IMR-90 (cell line): ENCODE measurements at regions not wholly inside any gene's neighbourhood (a gene's known extent, or its start where the extent isn't known, plus 50 kb on each side); places are given as distances from the start of the nearest gene placed in this dataset.

ENCODE experiments used
- ATAC-seq: fragments of 200-7000 bp; cut with Tn5 transposase; 2 replicates; pipeline ENCODE4 v1.9.1; 2020; ENCODE audit warnings: low read depth, mild to moderate bottlenecking, moderate library complexity
- BruUV-seq: library from RNA; stranded (reverse); fragments of 400-500 nt; replicated peaks from 2 replicates; lab custom pipeline; 2021; lab: Mats Ljungman, UMichigan
- CTCF ChIA-PET: fragments of 300-600 bp; formaldehyde crosslinking; extraction: SDS; loops from one replicate; lab custom pipeline; 2021; ENCODE audit warnings: antibody characterized with exemption; lab: Yijun Ruan, JAX
- POLR2A ChIA-PET: fragments of 300-600 bp; sonication (Branson Sonifier 250); formaldehyde crosslinking; loops from one replicate; lab custom pipeline; 2022; ENCODE audit warnings: antibody characterized with exemption; ENCODE audit not compliant: unreplicated experiment; lab: Charles Lee
- DNase-seq: peaks from one replicate; pipeline ENCODE4 v3.0.0; 2013
- H2AFZ ChIP-seq: replicated peaks from 2 replicates; pipeline ENCODE3; 2013; ENCODE audit warnings: low read length, mild to moderate bottlenecking; ENCODE audit not compliant: poor library complexity
- H2AK5ac ChIP-seq: 2 replicates; pipeline ENCODE4 v1.6.1; 2013; ENCODE audit warnings: low read depth, low read length, inconsistent platforms
- H2AK9ac ChIP-seq: replicated peaks from 2 replicates; pipeline ENCODE3; 2013; ENCODE audit warnings: mild to moderate bottlenecking, low read depth, low read length, moderate library complexity; ENCODE audit not compliant: poor library complexity
- H2BK120ac ChIP-seq: 2 replicates; pipeline ENCODE4 v1.6.1; 2013; ENCODE audit warnings: low read depth, low read length, inconsistent platforms
- H2BK15ac ChIP-seq: 3 replicates; pipeline ENCODE4 v1.6.1; 2013; ENCODE audit warnings: low read depth, low read length, inconsistent platforms
- H2BK20ac ChIP-seq: 2 replicates; pipeline ENCODE4 v1.6.1; 2013; ENCODE audit warnings: low read depth, mild to moderate bottlenecking, inconsistent platforms, low read length, moderate library complexity
- H2BK5ac ChIP-seq: 2 replicates; pipeline ENCODE4 v1.6.1; 2013; ENCODE audit warnings: mild to moderate bottlenecking, low read depth, low read length, inconsistent platforms; ENCODE audit not compliant: poor library complexity, severe bottlenecking
- H3K14ac ChIP-seq: replicated peaks from 2 replicates; pipeline ENCODE4 v1.6.1; 2013; ENCODE audit warnings: low read depth, low read length, inconsistent platforms
- H3K18ac ChIP-seq: 2 replicates; pipeline ENCODE4 v1.6.1; 2013; ENCODE audit warnings: low read depth, low read length, control low read depth
- H3K23ac ChIP-seq: 2 replicates; pipeline ENCODE4 v1.6.1; 2013; ENCODE audit warnings: low read depth, low read length, inconsistent platforms
- H3K27ac ChIP-seq: 2 replicates; pipeline ENCODE4 v1.5.1; 2013; ENCODE audit warnings: mild to moderate bottlenecking, control low read depth, low read length; ENCODE audit not compliant: insufficient read depth
- H3K27me3 ChIP-seq: 2 replicates; pipeline ENCODE4 v1.6.1; 2013; ENCODE audit warnings: low read length; ENCODE audit not compliant: control insufficient read depth, insufficient read depth
- H3K36me3 ChIP-seq: 2 replicates; pipeline ENCODE4 v1.6.1; 2013; ENCODE audit warnings: low read length, mixed read lengths; ENCODE audit not compliant: control insufficient read depth, insufficient read depth
- H3K4ac ChIP-seq: 2 replicates; pipeline ENCODE4 v1.6.1; 2013; ENCODE audit warnings: low read depth, low read length, inconsistent platforms
- H3K4me1 ChIP-seq: 2 replicates; pipeline ENCODE4 v1.6.1; 2013; ENCODE audit warnings: low read length, mixed read lengths; ENCODE audit not compliant: control insufficient read depth, insufficient read depth
- H3K4me2 ChIP-seq: 2 replicates; pipeline ENCODE4 v1.6.1; 2013; ENCODE audit warnings: low read depth, mild to moderate bottlenecking, control low read depth, low read length, moderate library complexity
- H3K4me3 ChIP-seq: 2 replicates; pipeline ENCODE4 v1.5.1; 2013; ENCODE audit warnings: low read depth, mild to moderate bottlenecking, control low read depth, low read length, moderate library complexity; ENCODE audit not compliant: insufficient read depth
- H3K56ac ChIP-seq: 2 replicates; pipeline ENCODE4 v1.6.1; 2013; ENCODE audit warnings: low read length, inconsistent platforms; ENCODE audit not compliant: insufficient read depth; ENCODE audit errors: extremely low read depth
- H3K79me1 ChIP-seq, 2 experiments: 2 replicates each; pipeline ENCODE4 v1.6.1; 2013; ENCODE audit warnings: low read length in 2 of 2, inconsistent platforms in 1 of 2, low read depth in 1 of 2
- H3K9ac ChIP-seq: 2 replicates; pipeline ENCODE4 v1.6.1; 2013; ENCODE audit warnings: low read depth, low read length, control low read depth
- H3K9me1 ChIP-seq: 2 replicates; pipeline ENCODE4 v1.6.1; 2013; ENCODE audit warnings: low read length, inconsistent platforms; ENCODE audit not compliant: insufficient read depth
- H3K9me3 ChIP-seq: 2 replicates; pipeline ENCODE4 v1.6.1; 2013; ENCODE audit warnings: low read length; ENCODE audit not compliant: control insufficient read depth, insufficient read depth
- H4K20me1 ChIP-seq: 2 replicates; pipeline ENCODE4 v1.6.1; 2013; ENCODE audit warnings: low read length, inconsistent platforms; ENCODE audit not compliant: insufficient read depth
- H4K5ac ChIP-seq: 2 replicates; pipeline ENCODE4 v1.6.1; 2013; ENCODE audit warnings: mild to moderate bottlenecking, low read depth, low read length, control low read depth
- H4K8ac ChIP-seq, 2 experiments: 2 replicates each; pipeline ENCODE4 v1.6.1; 2013; ENCODE audit warnings: low read depth in 2 of 2, low read length in 2 of 2, control low read depth in 1 of 2, inconsistent platforms in 1 of 2
- H4K91ac ChIP-seq: 2 replicates; pipeline ENCODE4 v1.6.1; 2013; ENCODE audit warnings: low read depth, low read length, inconsistent platforms; ENCODE audit not compliant: insufficient read depth
- BHLHE40 ChIP-seq: fragments of 150-350 bp; IDR thresholded peaks from 2 replicates; pipeline ENCODE4 v1.6.1; 2016; ENCODE audit warnings: mild to moderate bottlenecking, low read depth, low read length
- FOS ChIP-seq: fragments of 150-350 bp; IDR thresholded peaks from 2 replicates; pipeline ENCODE4 v1.6.1; 2016; ENCODE audit warnings: low read depth, low read length
- MXI1 ChIP-seq: IDR thresholded peaks from 2 replicates; pipeline ENCODE4 v1.6.1; 2012; ENCODE audit warnings: low read depth, mild to moderate bottlenecking, low read length, moderate library complexity, borderline replicate concordance
- NFE2L2 ChIP-seq: fragments of 150-350 bp; IDR thresholded peaks from 2 replicates; pipeline ENCODE4 v1.6.1; 2016; ENCODE audit warnings: low read depth, mild to moderate bottlenecking, low read length
- POLR2A ChIP-seq: IDR thresholded peaks from 2 replicates; pipeline ENCODE4 v1.6.1; 2012; ENCODE audit warnings: mild to moderate bottlenecking, low read depth, low read length
- RFX5 ChIP-seq: IDR thresholded peaks from 2 replicates; pipeline ENCODE4 v1.8.0; 2012; ENCODE audit warnings: low read depth, mild to moderate bottlenecking, low read length, moderate library complexity
- WGBS, 2 experiments: methylation state at CpG; one replicate each; pipeline versions ENCODE4 v1.1.5 to v1.1.7; 2013; ENCODE audit warnings: missing lambda C conversion rate in 2 of 2; ENCODE audit not compliant: insufficient read length in 1 of 2; ENCODE audit errors: extremely low coverage in 2 of 2; 5-methylcytosine and 5-hydroxymethylcytosine counted together
- dilution Hi-C: fragments of 300-500 bp; cut with HindIII; formaldehyde crosslinking; loops from one replicate; pipeline ENCODE4 v1.14.3; 2018; ENCODE audit warnings: low sequenced_read_pairs; ENCODE audit not compliant: unreplicated experiment
- in situ Hi-C: fragments of 300-500 bp; cut with MboI; formaldehyde crosslinking; loops from 3 replicates; pipeline ENCODE4 v1.14.3; 2019; ENCODE audit warnings: low sequenced_read_pairs, inconsistent platforms, mixed read lengths
- intact Hi-C: fragments of 100-400 bp; cut with micrococcal nuclease; formaldehyde crosslinking; loops from 2 replicates; pipeline ENCODE4 v1.10.0; 2022
- TF ChIP-seq, protein P1 (sequence below): fragments of 150-350 bp; IDR thresholded peaks from 2 replicates; pipeline ENCODE4 v1.6.1; 2016; ENCODE audit warnings: low read depth, mild to moderate bottlenecking, low read length, moderate library complexity, borderline replicate concordance
- TF ChIP-seq, protein P2 (sequence below): conservative IDR thresholded peaks from 2 replicates; pipeline ENCODE4 v1.5.1; 2012; ENCODE audit warnings: mild to moderate bottlenecking, low read depth, low read length, improper control_type of control experiment

DNA sequence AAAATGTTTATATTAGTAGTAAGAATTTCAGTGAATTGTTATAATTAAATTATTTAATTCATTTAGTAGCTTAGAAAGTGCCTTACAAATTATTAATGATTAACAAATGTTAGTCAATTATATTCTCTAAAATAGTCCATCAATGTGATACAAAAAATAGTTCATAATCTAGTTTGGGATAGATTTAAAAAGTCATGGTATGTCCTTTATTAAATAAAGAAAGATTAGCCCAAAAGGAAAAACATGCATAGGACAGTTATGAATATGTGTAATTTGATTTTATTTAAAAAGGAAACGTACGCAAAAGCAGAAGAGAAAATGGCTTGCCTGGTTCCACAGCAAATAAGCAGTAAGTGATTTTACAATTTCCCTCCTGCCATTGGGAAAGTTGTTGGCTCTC, 768.5 kb downstream of the TRIB2 start:
- ATAC-seq, result no peak
- no TSS peak for BruUV-seq

More for the DNA sequence above, 768.5 kb downstream of the TRIB2 start:
- Histone ChIP-seq H2BK120ac (no peak overlapping the region), H3K9ac (no peak overlapping the region), H2BK20ac (no peak overlapping the region), H3K4me1 (no peaks in the 10 kb centered on the region), H4K5ac (no peak overlapping the region), H3K56ac (no peak overlapping the region), H3K4me2 (no peak overlapping the region), H4K20me1 (no peaks in the 10 kb centered on the region), H3K36me3 (no peaks in the 10 kb centered on the region), H3K27ac (no peak overlapping the region), H3K9me1 (no peaks in the 10 kb centered on the region), H3K4ac (no peak overlapping the region), H2AK5ac (no peak overlapping the region), H4K91ac (no peak overlapping the region), H3K4me3 (no peak overlapping the region), H3K23ac (no peak overlapping the region), H2AK9ac (no peak overlapping the region), H2AFZ (no peak overlapping the region), H3K9me3 (peaks cover 10% of the 10 kb centered on the region), H4K8ac (no peak overlapping the region), H2BK15ac (no peak overlapping the region), H3K14ac (no peak overlapping the region), H2BK5ac (no peak overlapping the region), H3K27me3 (no peaks in the 10 kb centered on the region), H3K79me1 (no peaks in the 10 kb centered on the region), H3K18ac (no peak overlapping the region)
- DNase-seq, result no peak
- ChIA-PET POLR2A (no interaction called here), CTCF (interaction anchor here (0.6 kb wide), 1 partner anchor 368 kb away, joined by 4 read pairs; no protein-coding TSS in a partner anchor)
- WGBS, 2 experiments, result no CpG with 5 or more reads among the region's 2 CpGs
- TF ChIP-seq, protein P1, sequence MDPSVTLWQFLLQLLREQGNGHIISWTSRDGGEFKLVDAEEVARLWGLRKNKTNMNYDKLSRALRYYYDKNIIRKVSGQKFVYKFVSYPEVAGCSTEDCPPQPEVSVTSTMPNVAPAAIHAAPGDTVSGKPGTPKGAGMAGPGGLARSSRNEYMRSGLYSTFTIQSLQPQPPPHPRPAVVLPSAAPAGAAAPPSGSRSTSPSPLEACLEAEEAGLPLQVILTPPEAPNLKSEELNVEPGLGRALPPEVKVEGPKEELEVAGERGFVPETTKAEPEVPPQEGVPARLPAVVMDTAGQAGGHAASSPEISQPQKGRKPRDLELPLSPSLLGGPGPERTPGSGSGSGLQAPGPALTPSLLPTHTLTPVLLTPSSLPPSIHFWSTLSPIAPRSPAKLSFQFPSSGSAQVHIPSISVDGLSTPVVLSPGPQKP, result no peak
- TF ChIP-seq MXI1 (no peak), FOS (no peak), POLR2A (no peak), RFX5 (no peak), BHLHE40 (no peak), NFE2L2 (no peak)
- TF ChIP-seq, protein P2, sequence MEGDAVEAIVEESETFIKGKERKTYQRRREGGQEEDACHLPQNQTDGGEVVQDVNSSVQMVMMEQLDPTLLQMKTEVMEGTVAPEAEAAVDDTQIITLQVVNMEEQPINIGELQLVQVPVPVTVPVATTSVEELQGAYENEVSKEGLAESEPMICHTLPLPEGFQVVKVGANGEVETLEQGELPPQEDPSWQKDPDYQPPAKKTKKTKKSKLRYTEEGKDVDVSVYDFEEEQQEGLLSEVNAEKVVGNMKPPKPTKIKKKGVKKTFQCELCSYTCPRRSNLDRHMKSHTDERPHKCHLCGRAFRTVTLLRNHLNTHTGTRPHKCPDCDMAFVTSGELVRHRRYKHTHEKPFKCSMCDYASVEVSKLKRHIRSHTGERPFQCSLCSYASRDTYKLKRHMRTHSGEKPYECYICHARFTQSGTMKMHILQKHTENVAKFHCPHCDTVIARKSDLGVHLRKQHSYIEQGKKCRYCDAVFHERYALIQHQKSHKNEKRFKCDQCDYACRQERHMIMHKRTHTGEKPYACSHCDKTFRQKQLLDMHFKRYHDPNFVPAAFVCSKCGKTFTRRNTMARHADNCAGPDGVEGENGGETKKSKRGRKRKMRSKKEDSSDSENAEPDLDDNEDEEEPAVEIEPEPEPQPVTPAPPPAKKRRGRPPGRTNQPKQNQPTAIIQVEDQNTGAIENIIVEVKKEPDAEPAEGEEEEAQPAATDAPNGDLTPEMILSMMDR, result no peak
- in situ Hi-C loops, result no loop called here
- intact Hi-C loops, result no loop called here
- dilution Hi-C loops, result no loop called here
